GM08714 (cell line): ENCODE measurements at regions not wholly inside any gene's neighbourhood (a gene's known extent, or its start where the extent isn't known, plus 50 kb on each side); places are given as distances from the start of the nearest gene placed in this dataset.

ENCODE experiments used
- H3K4me3 ChIP-seq: fragments of 200-500 bp; sonication (Bioruptor generic); 2 replicates; pipeline ENCODE4 v1.5.1; 2014; ENCODE audit warnings: mild to moderate bottlenecking, low read length, inconsistent platforms
- ZNF274 ChIP-seq: IDR thresholded peaks from 2 replicates; pipeline ENCODE4 v1.6.1; 2012; ENCODE audit warnings: mild to moderate bottlenecking, low read depth, low read length

GRCh38 chr20:40538131-40538530 lies 150.9 kb downstream of the MAFB start:
- no peak for TF ChIP-seq ZNF274
- no peak overlapping the region for H3K4me3 ChIP-seq

GRCh38 chr20:40536808-40537207 lies 152.2 kb downstream of the MAFB start:
- no peak for TF ChIP-seq ZNF274

GRCh38 chr20:40535816-40536215 lies 153.2 kb downstream of the MAFB start:
- H3K4me3 ChIP-seq = no peak overlapping the region
- TF ChIP-seq ZNF274 = no peak

More at GRCh38 chr20:40536808-40537207, 152.2 kb downstream of the MAFB start:
- H3K4me3 ChIP-seq = no peak overlapping the region

DNA sequence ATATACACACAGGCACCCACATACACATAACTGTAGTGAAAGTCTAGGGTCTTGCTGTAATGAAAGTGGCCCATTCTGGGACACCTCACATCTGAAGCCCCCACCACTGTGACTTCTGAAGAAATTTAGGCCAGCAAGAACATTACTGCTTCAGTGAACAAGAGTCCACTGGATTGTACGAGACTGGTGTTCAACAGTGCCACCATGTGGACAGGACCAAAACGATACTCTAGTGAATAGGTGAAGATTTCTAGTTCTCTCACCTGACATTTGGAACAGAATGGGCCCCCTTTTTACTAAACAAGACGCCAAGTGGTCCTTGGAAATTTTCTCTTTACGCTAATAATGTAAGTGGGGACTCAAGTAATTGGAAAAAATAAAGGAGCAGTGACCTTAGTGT lies 156.9 kb downstream of the MAFB start:
- no peak overlapping the region for H3K4me3 ChIP-seq
- no peak for TF ChIP-seq ZNF274

GRCh38 chr20:40525351-40525750 lies 163.7 kb downstream of the MAFB start:
- TF ChIP-seq ZNF274 = no peak
- no peak overlapping the region for H3K4me3 ChIP-seq

DNA sequence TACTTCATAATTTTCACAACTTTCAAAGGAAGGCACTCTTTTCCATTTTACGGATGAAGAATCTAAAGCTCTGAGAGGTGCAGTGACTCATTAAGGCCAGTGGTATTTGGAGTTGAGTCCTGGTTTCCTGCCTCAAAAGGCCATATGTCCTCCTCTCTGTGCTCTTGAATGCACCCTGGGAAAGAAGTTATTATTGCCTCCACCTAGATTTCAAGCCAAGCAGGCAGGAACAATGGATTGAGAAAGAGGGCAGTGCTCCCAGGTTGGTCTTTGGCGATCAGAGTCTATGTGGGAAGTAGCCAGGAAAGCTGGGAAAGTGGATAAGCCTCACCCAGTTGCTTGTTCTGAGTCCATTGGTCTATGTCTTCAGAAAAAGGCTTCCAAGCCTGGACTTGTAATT lies 165.0 kb downstream of the MAFB start:
- no peak overlapping the region for H3K4me3 ChIP-seq
- no peak for TF ChIP-seq ZNF274

- TF ChIP-seq ZNF274 = no peak
- H3K4me3 ChIP-seq = no peak overlapping the region
These were observed 166.6 kb downstream of the MAFB start for GRCh38 chr20:40522405-40522804.

- TF ChIP-seq ZNF274 = no peak
- no peak overlapping the region for H3K4me3 ChIP-seq
These were observed 167.1 kb downstream of the MAFB start for GRCh38 chr20:40521962-40522361.

DNA sequence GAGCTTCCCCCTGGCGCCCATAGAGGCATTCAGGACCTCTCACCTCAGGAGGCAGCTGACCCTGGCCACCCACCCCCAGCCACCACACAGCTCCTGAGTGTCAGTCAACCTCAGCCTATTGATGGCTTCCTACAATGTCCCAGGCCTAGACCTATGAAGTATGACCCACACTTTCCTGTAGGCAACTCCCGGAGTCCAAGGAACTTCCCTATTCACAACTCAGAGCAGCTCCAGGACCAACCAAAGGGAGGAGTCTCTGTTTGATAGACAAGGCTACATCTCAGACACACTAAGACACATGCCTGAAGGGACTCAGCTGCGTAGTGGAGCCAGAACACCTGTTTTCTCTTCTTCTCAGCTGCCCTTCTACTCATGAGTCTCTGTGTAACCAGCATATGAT lies 169.1 kb downstream of the MAFB start:
- no peak for TF ChIP-seq ZNF274
- no peak overlapping the region for H3K4me3 ChIP-seq

GRCh38 chr20:40512994-40513393 lies 176.0 kb downstream of the MAFB start:
- no peak for TF ChIP-seq ZNF274
- H3K4me3 ChIP-seq = no peak overlapping the region

GRCh38 chr20:40512591-40512990 lies 176.4 kb downstream of the MAFB start:
- H3K4me3 ChIP-seq = no peak overlapping the region
- TF ChIP-seq ZNF274 = no peak

DNA sequence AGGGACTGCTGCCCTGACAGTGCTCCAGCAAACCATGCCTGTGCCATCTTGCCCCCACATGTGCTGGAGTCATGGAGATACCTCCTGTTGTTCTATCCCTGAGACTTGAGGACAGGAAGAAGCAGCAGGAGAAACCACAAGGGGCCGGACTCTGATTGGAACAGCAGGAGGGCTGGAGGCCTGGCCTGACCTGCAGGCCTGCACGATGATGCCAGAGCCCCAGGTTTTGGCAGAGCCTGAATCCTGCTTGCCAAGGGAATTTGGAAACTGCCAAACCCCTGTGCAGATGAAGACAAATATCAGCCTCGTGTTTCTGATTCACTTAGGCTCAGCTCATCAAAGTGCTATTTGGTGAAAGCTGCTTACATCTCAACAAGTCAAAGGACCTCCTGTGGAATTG lies 177.6 kb downstream of the MAFB start:
- no peak for TF ChIP-seq ZNF274
- no peak overlapping the region for H3K4me3 ChIP-seq

- TF ChIP-seq ZNF274 = no peak
- no peak overlapping the region for H3K4me3 ChIP-seq
These were observed 178.4 kb downstream of the MAFB start for GRCh38 chr20:40510622-40511021.

GRCh38 chr20:40508821-40509220 lies 180.2 kb downstream of the MAFB start:
- H3K4me3 ChIP-seq = no peak overlapping the region
- no peak for TF ChIP-seq ZNF274

GRCh38 chr20:40506537-40506939 lies 182.5 kb downstream of the MAFB start:
- H3K4me3 ChIP-seq = no peak overlapping the region
- no peak for TF ChIP-seq ZNF274

GRCh38 chr20:40503119-40503518 lies 185.9 kb downstream of the MAFB start:
- no peak for TF ChIP-seq ZNF274
- H3K4me3 ChIP-seq = no peak overlapping the region
